ENCODE measurements at regions not wholly inside any gene's neighbourhood (a gene's known extent, or its start where the extent isn't known, plus 50 kb on each side); places are given as distances from the start of the nearest gene placed in this dataset.

DNA sequence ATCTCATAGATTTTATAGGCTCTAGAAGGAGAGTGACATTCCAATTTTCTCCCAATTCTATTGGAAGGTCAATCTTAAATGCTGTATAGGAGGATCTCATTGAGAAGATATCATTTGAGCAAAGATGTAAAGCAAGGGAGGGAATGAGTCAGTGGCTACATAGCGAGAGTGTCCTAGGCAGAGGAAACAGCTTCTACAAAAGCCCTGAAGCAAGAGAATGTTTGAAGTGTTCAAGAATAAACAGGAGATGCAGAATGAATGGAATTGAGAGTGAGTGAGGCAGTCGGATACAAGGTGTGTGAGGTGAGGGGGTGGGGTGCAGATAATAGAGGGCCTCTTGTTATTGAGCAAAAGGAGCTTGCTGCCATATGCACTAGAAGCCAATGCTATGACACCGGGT lies 545.9 kb downstream of the IGSF11 start:
- ChIA-PET POLR2A (no interaction called here), CTCF (no interaction called here)
- Histone ChIP-seq H3K4me3 (ENCODE audit: low read depth, low read length) (no peak overlapping the region), H3K27ac (ENCODE audit: low read depth, low read length) (no peak overlapping the region), H3K9me3 (ENCODE audit: control insufficient read depth, insufficient read depth, low read length) (no peaks in the 10 kb centered on the region), H3K27me3 (ENCODE audit: control insufficient read depth, insufficient read depth, low read length) (no peaks in the 10 kb centered on the region)
- TF ChIP-seq CTCF (IDR thresholded peaks at IDR 0.05; ENCODE audit: low read depth, low read length), result no peak
- no peak for DNase-seq (ENCODE audit: low read depth, low spot score)

GRCh38 chr3:118495206-118495605 lies 539.4 kb downstream of the IGSF11 start:
- Histone ChIP-seq H3K9me3 (ENCODE audit: control insufficient read depth, insufficient read depth, low read length) (no peaks in the 10 kb centered on the region), H3K27ac (ENCODE audit: low read depth, low read length) (no peak overlapping the region), H3K4me3 (ENCODE audit: low read depth, low read length) (no peak overlapping the region), H3K27me3 (ENCODE audit: control insufficient read depth, insufficient read depth, low read length) (no peaks in the 10 kb centered on the region)
- DNase-seq (ENCODE audit: low read depth, low spot score), result no peak
- ChIA-PET CTCF (no interaction called here), POLR2A (no interaction called here)
- TF ChIP-seq CTCF (IDR thresholded peaks at IDR 0.05; ENCODE audit: low read depth, low read length), result no peak

- ChIA-PET POLR2A (no interaction called here), CTCF (no interaction called here)
- Histone ChIP-seq H3K27me3 (ENCODE audit: control insufficient read depth, insufficient read depth, low read length) (no peaks in the 10 kb centered on the region), H3K27ac (ENCODE audit: low read depth, low read length) (no peak overlapping the region), H3K4me3 (ENCODE audit: low read depth, low read length) (no peak overlapping the region), H3K9me3 (ENCODE audit: control insufficient read depth, insufficient read depth, low read length) (no peaks in the 10 kb centered on the region)
- DNase-seq (ENCODE audit: low read depth, low spot score), result no peak
- no peak for TF ChIP-seq CTCF (IDR thresholded peaks at IDR 0.05; ENCODE audit: low read depth, low read length)
Measured at GRCh38 chr3:118497274-118497673, 537.4 kb downstream of the IGSF11 start.

GRCh38 chr3:118501152-118501551 lies 533.5 kb downstream of the IGSF11 start:
- no peak for DNase-seq (ENCODE audit: low read depth, low spot score)
- Histone ChIP-seq H3K9me3 (ENCODE audit: control insufficient read depth, insufficient read depth, low read length) (no peaks in the 10 kb centered on the region), H3K27ac (ENCODE audit: low read depth, low read length) (no peak overlapping the region), H3K4me3 (ENCODE audit: low read depth, low read length) (no peak overlapping the region), H3K27me3 (ENCODE audit: control insufficient read depth, insufficient read depth, low read length) (no peaks in the 10 kb centered on the region)
- ChIA-PET CTCF (no interaction called here), POLR2A (no interaction called here)
- TF ChIP-seq CTCF (IDR thresholded peaks at IDR 0.05; ENCODE audit: low read depth, low read length), result no peak

- H3K27me3 ChIP-seq (ENCODE audit: control insufficient read depth, insufficient read depth, low read length), result no peaks in the 10 kb centered on the region
- H3K9me3 ChIP-seq (ENCODE audit: control insufficient read depth, insufficient read depth, low read length), result no peaks in the 10 kb centered on the region
- no peak overlapping the region for H3K27ac ChIP-seq (ENCODE audit: low read depth, low read length)
- H3K4me3 ChIP-seq (ENCODE audit: low read depth, low read length), result no peak overlapping the region
- CTCF ChIA-PET, result no interaction called here
- POLR2A ChIA-PET, result no interaction called here
- DNase-seq (ENCODE audit: low read depth, low spot score), result no peak
- no peak for TF ChIP-seq CTCF (IDR thresholded peaks at IDR 0.05; ENCODE audit: low read depth, low read length)
Measured at GRCh38 chr3:118504906-118505305, 529.7 kb downstream of the IGSF11 start.
